Activated CD8-positive, alpha-beta memory T cell treated with anti-CD3 and anti-CD28 coated beads, Interleukin-2, amount 50 U/mL, for 48 hours (primary cell): ENCODE measurements at regions not wholly inside any gene's neighbourhood (a gene's known extent, or its start where the extent isn't known, plus 50 kb on each side); places are given as distances from the start of the nearest gene placed in this dataset.

Source experiments
- DNase-seq: peaks from one replicate; pipeline ENCODE4 v3.0.0-alpha.2; 2020

DNA sequence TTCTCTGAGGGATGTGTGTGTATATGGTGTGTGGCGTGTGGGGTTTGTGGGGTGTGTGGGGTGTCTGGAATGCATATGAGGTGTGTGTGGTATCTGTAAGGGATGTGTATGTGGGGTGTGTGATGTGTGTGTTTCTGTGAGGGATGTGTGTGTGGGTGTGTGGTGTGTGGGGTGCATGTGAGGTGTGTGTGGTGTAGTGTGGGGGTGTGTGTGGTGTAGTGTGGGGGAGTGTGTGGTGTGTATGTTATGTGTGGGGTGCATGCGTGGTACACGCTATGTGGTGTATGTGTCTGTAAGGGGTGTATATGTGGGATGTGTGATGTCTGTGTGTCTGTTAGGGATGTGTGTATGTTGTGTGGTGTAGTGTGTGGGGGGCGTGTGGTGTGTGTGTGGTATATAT is 300.0 kb downstream of the FGF9 start:
- no peak for DNase-seq

- DNase-seq: no peak
Measured at GRCh38 chr13:21971662-21972621, 301.1 kb downstream of the FGF9 start.

- no peak for DNase-seq
Measured at GRCh38 chr13:21973437-21974125, 302.7 kb downstream of the FGF9 start.

DNA sequence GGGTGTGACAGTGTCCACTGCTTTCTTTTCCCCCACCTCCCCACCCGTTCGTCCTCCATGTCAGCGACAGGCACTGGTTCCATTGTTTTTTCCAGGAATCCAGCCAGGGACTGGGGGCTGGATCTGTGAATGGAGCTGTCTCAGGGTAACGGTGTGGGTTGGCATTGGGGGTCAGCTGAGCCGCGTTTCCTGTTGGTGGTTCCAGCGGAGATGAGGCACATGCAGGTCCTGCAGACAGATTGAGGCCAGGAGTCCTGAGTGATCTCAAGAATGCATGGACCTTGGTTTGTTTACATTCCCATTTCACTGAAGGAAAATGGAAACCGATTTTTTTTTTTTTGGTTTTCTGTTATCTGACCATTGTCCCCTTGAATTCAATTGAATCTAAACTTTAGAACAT is 303.9 kb downstream of the FGF9 start:
- no peak for DNase-seq

GRCh38 chr13:21976159-21976558 is 305.3 kb downstream of the FGF9 start:
- DNase-seq: no peak

DNA sequence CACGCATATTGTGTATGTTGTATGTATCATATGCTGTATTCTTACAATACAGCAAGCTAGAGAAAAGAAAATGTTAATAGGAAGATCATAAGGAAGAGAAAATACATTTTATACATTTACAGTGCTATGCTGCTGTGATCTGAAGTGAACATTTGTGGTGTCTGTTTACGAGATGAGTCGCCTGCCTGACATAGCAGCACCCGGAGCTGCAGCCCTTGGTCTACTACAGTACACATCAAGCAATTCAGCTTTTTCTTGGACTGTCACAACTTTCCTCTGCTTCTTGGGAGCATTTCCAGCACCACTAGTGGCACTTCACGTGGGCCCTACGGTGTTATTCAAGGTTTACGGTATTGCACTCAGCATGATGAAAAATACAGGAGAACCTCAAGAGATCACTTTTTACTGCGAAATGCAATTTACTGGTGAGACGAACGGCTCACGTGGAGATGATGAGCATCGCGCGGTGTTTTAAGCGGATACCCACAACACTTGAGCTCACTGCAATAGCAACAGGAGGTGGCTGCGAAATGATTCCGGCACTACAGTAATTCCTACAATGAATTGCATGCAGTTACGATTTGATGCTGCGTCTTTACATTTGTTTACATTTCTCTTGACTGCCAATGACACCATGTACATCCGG is 308.4 kb downstream of the FGF9 start:
- no peak for DNase-seq

- no peak for DNase-seq
Measured at GRCh38 chr13:21980049-21980448, 309.2 kb downstream of the FGF9 start.

DNA sequence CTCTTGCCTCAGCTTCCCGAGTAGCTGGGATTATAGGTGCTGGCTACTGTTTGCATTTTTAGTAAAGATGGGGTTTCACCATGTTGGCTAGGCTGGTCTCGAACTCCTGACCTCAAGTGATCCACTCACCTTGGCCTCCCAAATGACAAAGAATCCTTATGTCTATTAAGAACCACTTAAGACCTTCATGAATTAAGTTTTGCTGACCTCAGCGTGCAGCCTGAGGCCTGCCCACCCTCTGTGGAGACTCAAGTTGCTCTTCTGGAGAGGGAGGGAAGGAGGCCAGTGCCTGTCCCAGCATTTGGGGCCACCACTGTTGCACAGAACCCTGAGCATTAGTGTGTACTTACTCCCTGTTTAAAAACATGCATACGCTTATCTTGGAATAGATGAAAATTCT is 313.3 kb downstream of the FGF9 start:
- DNase-seq: no peak

- no peak for DNase-seq
Measured at GRCh38 chr13:21986602-21987001, 315.7 kb downstream of the FGF9 start.

DNA sequence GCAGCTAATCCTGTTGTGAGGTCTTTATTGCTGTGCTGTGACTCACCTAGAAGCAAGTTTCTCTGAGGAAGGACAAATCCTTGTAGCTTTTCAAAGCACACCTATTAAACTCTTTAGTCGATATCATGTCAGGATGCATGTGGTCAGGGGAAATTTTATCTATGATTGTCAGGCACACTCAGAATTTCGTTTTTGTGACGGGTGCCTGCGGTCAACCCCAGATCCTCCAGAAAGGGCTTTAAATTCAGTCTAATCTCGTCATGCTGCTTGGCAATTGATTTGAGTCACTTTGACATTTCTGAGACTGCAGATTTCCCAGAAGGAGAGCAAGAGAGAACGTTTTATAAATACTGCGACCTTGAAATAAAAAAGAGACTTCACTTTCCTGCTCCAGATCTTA is 316.9 kb downstream of the FGF9 start:
- no peak for DNase-seq

GRCh38 chr13:21988624-21989023 is 317.8 kb downstream of the FGF9 start:
- no peak for DNase-seq

GRCh38 chr13:21996049-21996448 is 325.2 kb downstream of the FGF9 start:
- no peak for DNase-seq

DNA sequence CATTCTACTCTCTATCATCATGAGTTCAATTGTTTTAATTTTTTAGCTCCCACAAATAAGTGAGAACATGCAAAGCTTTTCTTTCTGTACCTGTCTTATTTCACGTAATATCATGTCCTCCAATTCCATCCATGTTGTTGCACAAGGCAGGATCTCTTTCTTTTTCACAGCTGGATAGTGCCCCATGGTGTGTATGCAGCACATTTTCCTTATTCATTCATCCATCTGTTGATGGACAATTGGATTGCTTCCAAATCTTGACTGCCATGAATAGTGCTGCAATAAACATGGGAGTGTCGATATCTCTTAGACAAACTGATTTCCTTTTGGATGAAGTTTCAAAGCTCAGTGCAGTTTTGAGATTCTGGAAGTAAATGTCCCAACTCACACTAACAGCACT is 326.9 kb downstream of the FGF9 start:
- DNase-seq: no peak

- DNase-seq: no peak
Measured at GRCh38 chr13:21998279-21998990, 327.6 kb downstream of the FGF9 start.

GRCh38 chr13:21999666-22000065 is 328.8 kb downstream of the FGF9 start:
- DNase-seq: no peak

GRCh38 chr13:22000191-22000590 is 329.3 kb downstream of the FGF9 start:
- DNase-seq: no peak

DNA sequence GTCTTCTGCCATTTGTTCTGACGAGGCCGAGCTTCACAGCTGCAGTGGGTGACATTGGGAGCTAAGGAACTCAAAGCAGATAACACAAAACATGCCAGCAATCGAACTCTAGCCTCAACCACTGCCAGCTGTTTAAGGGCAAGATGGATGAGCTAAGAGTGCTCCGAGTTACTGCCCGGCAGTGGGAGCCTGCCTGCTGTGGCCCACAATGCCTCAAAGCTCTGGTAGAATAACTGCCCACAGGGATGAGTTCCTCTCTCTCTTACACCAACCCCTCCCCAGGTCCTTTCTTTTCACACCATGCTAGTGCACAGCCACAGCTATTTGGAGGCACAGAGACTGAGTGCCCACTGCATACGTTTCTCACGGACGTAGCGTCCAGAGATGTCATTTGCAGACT is 330.5 kb downstream of the FGF9 start:
- DNase-seq: no peak

DNA sequence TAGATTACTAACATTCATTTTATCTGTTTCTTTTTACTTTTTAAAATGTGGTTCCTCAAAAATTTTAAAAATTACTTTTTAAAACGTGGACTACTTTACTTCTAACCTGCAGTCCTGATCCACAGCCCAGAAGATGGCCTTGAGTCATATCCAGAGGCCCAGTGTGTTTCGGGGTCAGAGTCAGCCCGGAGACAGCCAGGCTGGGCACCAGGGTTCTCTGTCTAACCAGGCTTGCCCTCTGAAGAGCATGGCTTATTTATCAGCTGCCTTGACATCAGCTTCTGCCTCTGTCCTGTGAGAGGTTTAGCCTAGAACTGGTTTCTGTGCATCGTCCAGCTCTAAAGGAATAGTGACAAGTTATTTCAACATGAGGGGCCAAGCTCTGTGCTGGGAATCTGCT is 332.0 kb downstream of the FGF9 start:
- DNase-seq: no peak

GRCh38 chr13:22009500-22009899 is 338.6 kb downstream of the FGF9 start:
- DNase-seq: no peak

DNA sequence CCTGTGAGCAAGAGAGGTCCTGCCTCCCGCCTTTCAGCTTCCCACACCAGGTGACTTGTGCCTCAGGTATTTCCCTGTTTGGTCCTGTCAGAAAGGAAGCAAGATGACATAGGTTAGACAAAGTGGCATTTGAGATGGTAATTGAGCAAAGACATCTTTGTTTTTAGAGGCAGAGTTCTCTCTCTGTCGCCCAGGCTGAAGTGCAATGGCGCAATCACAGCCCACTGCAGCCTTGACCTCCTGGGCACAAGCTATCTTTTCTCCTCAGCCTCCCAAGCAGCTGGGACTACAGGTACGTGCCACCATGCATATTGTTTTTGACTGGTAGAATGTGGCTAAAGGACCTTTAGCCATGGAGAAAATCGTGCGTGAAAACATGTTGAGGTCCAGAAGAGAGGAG is 339.1 kb downstream of the FGF9 start:
- no peak for DNase-seq

- DNase-seq: no peak
Measured at GRCh38 chr13:22012686-22013085, 341.8 kb downstream of the FGF9 start.

- no peak for DNase-seq
Measured at GRCh38 chr13:22014469-22014868, 343.6 kb downstream of the FGF9 start.

DNA sequence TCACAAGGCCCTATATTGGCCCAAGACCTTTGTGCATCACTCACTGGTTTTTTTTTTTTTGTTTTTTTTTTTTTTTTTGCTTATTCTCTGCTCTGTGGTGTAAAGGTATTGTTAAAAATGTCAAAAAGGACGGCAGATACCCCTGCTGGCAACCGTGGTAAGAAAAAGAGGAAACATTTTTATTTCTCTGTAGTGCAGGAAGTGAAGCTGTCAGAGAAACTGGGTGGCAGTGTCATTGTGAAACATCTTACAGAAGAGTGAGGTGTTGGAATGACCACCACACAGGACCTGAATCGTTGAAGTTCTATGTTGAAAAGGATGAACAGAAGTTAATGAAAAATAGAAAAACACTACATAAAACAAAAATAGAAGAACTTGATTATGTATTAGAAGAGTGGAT is 346.4 kb downstream of the FGF9 start:
- no peak for DNase-seq
